HepG2 (cell line): ENCODE measurements at regions not wholly inside any gene's neighbourhood (a gene's known extent, or its start where the extent isn't known, plus 50 kb on each side); places are given as distances from the start of the nearest gene placed in this dataset.

Experiments
- CAMTA2 ChIP-seq: sonication (generic); formaldehyde crosslinking; IDR thresholded peaks from 2 replicates; pipeline ENCODE4 v1.4.0; 2020; ENCODE audit warnings: mild to moderate bottlenecking, missing genetic modification reagents, borderline replicate concordance
- CENPT ChIP-seq: sonication (generic); formaldehyde crosslinking; IDR thresholded peaks from 2 replicates; pipeline ENCODE4 v1.8.0; 2022; ENCODE audit warnings: low read depth, mild to moderate bottlenecking, moderate library complexity, missing genetic modification reagents
- CHCHD3 ChIP-seq: sonication (generic); formaldehyde crosslinking; IDR thresholded peaks from 2 replicates; pipeline ENCODE4 v1.8.0; 2022; ENCODE audit warnings: mild to moderate bottlenecking, missing genetic modification reagents, moderate library complexity
- GPBP1L1 ChIP-seq: sonication (generic); formaldehyde crosslinking; IDR thresholded peaks from 2 replicates; pipeline ENCODE4 v1.5.0; 2020; ENCODE audit warnings: mild to moderate bottlenecking, missing genetic modification reagents
- KMT2A ChIP-seq: sonication (generic); formaldehyde crosslinking; IDR thresholded peaks from 2 replicates; pipeline ENCODE4 v1.4.0; 2020; ENCODE audit warnings: missing genetic modification reagents
- NFATC3 ChIP-seq: sonication (generic); formaldehyde crosslinking; IDR thresholded peaks from 2 replicates; pipeline ENCODE4 v1.5.1; 2020; ENCODE audit warnings: mild to moderate bottlenecking, missing genetic modification reagents
- NR2F1 ChIP-seq, 2 experiments: fragments of 450-650 bp in 1 of 2; formaldehyde crosslinking in 1 of 2; IDR thresholded peaks; 2 replicates each; pipeline versions ENCODE4 v1.5.0 to v1.6.1; 2016 to 2020; ENCODE audit warnings: mild to moderate bottlenecking in 1 of 2, missing compliant biosample characterization in 1 of 2, missing genetic modification reagents in 1 of 2, moderate library complexity in 1 of 2
- NR2F6 ChIP-seq, 2 experiments: IDR thresholded peaks; 2 replicates each; pipeline ENCODE4 v1.6.1; 2016; ENCODE audit warnings: antibody characterized with exemption in 1 of 2, mild to moderate bottlenecking in 1 of 2
- PRPF4 ChIP-seq: fragments of 200-400 bp; formaldehyde crosslinking; IDR thresholded peaks from 2 replicates; pipeline ENCODE4 v1.6.1; 2016; ENCODE audit warnings: low read length, low read depth; ENCODE audit not compliant: poor library complexity, severe bottlenecking
- SAP130 ChIP-seq: IDR thresholded peaks from 2 replicates; pipeline ENCODE4 v1.6.1; 2016; ENCODE audit warnings: low read depth
- SYNCRIP ChIP-seq: fragments of 200-400 bp; formaldehyde crosslinking; IDR thresholded peaks from 2 replicates; pipeline ENCODE4 v1.6.1; 2018; ENCODE audit warnings: mild to moderate bottlenecking, low read depth, low read length; ENCODE audit not compliant: insufficient read depth
- TGIF2 ChIP-seq: IDR thresholded peaks from 2 replicates; pipeline ENCODE4 v1.6.1; 2016; ENCODE audit warnings: control low read depth, missing compliant biosample characterization
- ZBTB25 ChIP-seq: IDR thresholded peaks from 2 replicates; pipeline ENCODE4 v1.6.1; 2018; ENCODE audit warnings: missing genetic modification reagents
- ZBTB7A ChIP-seq: sonication (generic); formaldehyde crosslinking; IDR thresholded peaks from 2 replicates; pipeline ENCODE4 v1.8.0; 2022; ENCODE audit warnings: mild to moderate bottlenecking, missing genetic modification reagents
- ZNF501 ChIP-seq: sonication (generic); formaldehyde crosslinking; IDR thresholded peaks from 2 replicates; pipeline ENCODE4 v1.5.1; 2020; ENCODE audit warnings: mild to moderate bottlenecking, moderate library complexity, missing genetic modification reagents
- ZNF569 ChIP-seq: sonication (generic); formaldehyde crosslinking; IDR thresholded peaks from 2 replicates; pipeline ENCODE4 v1.5.0; 2020; ENCODE audit warnings: mild to moderate bottlenecking, missing genetic modification reagents, moderate library complexity, borderline replicate concordance
- ZNF619 ChIP-seq: sonication (generic); formaldehyde crosslinking; IDR thresholded peaks from 2 replicates; pipeline ENCODE4 v1.4.0; 2020; ENCODE audit warnings: mild to moderate bottlenecking, missing genetic modification reagents
- ZNF850 ChIP-seq: sonication (generic); formaldehyde crosslinking; conservative IDR thresholded peaks from 2 replicates; pipeline ENCODE4 v1.9.0; 2021; ENCODE audit warnings: mild to moderate bottlenecking, missing genetic modification reagents
- ZSCAN31 ChIP-seq: sonication (generic); formaldehyde crosslinking; IDR thresholded peaks from 2 replicates; pipeline ENCODE4 v1.5.0; 2020; ENCODE audit warnings: low read depth, mild to moderate bottlenecking, missing genetic modification reagents
- TF ChIP-seq, protein P1 (sequence below): sonication (generic); formaldehyde crosslinking; IDR thresholded peaks from 2 replicates; pipeline ENCODE4 v1.4.0; 2020; ENCODE audit warnings: mild to moderate bottlenecking, missing genetic modification reagents
- TF ChIP-seq, protein P2 (sequence below): sonication (generic); formaldehyde crosslinking; IDR thresholded peaks from 2 replicates; pipeline ENCODE4 v1.8.1; 2023; ENCODE audit warnings: mild to moderate bottlenecking, moderate library complexity, missing genetic modification reagents
- TF ChIP-seq, protein P3 (sequence below): sonication (generic); formaldehyde crosslinking; IDR thresholded peaks from 2 replicates; pipeline ENCODE4 v1.4.0; 2020; ENCODE audit warnings: mild to moderate bottlenecking, missing genetic modification reagents
- TF ChIP-seq, protein P4 (sequence below): sonication (generic); formaldehyde crosslinking; IDR thresholded peaks from 2 replicates; pipeline ENCODE4 v1.5.0; 2020; ENCODE audit warnings: missing genetic modification reagents

DNA sequence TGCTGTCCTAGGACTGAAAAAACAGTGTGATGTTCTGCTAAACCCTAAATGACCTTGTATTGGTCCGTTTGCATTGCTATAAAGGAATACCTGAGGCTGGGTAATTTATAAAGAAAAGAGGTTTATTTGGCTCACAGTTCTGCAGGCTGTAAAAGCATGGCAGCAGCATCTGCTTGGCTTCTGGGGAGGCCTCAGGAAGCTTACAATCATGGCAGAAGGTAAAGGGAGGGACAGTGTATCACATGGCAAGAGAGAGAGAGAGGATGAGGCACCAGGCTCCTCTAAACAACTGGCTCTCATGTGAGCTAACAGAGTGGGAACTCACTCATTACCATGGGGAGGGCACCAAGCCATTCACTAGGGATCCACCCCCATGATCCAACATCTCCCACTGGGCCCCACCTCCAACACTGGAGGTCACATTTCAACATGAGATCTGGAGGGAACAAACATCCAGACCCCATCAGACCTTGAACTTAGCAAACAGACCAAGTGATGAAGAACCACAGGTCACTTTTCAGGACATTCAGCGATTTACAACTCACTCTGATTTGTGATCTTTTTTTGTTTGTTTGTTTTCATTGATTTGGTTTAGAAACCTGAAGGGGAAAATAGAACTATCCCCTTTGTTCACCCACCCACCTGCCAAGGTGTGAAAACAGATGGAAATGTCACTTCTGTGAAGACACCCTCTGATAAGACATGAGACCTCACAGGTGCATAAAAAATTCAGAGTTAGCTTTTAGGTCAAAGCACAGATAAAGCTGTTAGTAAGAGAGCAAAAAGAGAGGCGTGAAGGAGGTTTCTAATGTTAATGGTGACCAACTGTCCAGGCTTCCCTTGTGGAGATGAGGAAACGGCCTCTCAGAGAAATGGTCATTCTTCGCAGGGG, 104.2 kb upstream of the RALGPS2 start (continued):
- TF ChIP-seq ZBTB25 (CRISPR knock-in tag) (no peak), NR2F1 (CRISPR knock-in tag; IDR thresholded peaks at IDR 0.05) (peak; percentile 82 to 85), TGIF2 (0 out of 2 replicates have a peak, but pooled peaks have one; percentile 28), CHCHD3 (CRISPR knock-in tag) (no peak), SYNCRIP (no peak), ZNF569 (CRISPR knock-in tag) (no peak; the same call in 1 of the 2 replicates), SAP130 (CRISPR knock-in tag) (peak; percentile 47; the same call in 1 of the 2 replicates), ZNF619 (CRISPR knock-in tag) (0 out of 2 replicates have a peak, but pooled peaks have one; percentile 26), NR2F6 (IDR thresholded peaks at IDR 0.05) (peak; percentile 88), NR2F6 (CRISPR knock-in tag; IDR thresholded peaks at IDR 0.05) (peak; percentile 94), ZBTB7A (CRISPR knock-in tag) (peak; percentile 82; the same call in 1 of the 2 replicates), ZNF850 (CRISPR knock-in tag) (no peak), PRPF4 (no peak), ZNF501 (CRISPR knock-in tag) (peak; percentile 34; the same call in 1 of the 2 replicates), NFATC3 (CRISPR knock-in tag) (no peak), KMT2A (CRISPR knock-in tag) (no peak), ZSCAN31 (CRISPR knock-in tag) (no peak), CAMTA2 (CRISPR knock-in tag) (no peak), GPBP1L1 (no peak), CENPT (CRISPR knock-in tag) (no peak)
- TF ChIP-seq, protein P1, sequence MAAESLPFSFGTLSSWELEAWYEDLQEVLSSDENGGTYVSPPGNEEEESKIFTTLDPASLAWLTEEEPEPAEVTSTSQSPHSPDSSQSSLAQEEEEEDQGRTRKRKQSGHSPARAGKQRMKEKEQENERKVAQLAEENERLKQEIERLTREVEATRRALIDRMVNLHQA, result no peak
- TF ChIP-seq, protein P2, sequence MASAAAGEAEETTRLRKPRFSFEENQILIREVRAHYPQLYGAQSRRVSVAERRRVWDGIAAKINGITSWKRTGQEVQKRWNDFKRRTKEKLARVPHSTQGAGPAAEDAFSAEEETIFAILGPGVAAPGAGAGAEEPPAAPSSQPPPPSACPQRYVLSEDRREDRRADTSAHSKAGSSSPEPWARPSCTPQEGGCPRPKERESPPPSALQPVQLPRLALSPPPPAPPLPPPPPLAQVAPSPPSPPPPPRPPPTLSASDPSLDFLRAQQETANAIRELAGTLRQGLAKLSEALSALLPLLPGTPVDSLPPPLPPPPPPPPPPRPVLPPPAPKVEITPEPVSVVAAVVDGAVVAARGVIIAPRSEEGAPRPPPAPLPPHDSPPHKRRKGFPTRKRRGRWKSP (CRISPR knock-in tag), result no peak
- TF ChIP-seq, protein P3, sequence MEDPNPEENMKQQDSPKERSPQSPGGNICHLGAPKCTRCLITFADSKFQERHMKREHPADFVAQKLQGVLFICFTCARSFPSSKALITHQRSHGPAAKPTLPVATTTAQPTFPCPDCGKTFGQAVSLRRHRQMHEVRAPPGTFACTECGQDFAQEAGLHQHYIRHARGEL, result no peak
- TF ChIP-seq, protein P4, sequence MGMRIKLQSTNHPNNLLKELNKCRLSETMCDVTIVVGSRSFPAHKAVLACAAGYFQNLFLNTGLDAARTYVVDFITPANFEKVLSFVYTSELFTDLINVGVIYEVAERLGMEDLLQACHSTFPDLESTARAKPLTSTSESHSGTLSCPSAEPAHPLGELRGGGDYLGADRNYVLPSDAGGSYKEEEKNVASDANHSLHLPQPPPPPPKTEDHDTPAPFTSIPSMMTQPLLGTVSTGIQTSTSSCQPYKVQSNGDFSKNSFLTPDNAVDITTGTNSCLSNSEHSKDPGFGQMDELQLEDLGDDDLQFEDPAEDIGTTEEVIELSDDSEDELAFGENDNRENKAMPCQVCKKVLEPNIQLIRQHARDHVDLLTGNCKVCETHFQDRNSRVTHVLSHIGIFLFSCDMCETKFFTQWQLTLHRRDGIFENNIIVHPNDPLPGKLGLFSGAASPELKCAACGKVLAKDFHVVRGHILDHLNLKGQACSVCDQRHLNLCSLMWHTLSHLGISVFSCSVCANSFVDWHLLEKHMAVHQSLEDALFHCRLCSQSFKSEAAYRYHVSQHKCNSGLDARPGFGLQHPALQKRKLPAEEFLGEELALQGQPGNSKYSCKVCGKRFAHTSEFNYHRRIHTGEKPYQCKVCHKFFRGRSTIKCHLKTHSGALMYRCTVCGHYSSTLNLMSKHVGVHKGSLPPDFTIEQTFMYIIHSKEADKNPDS (CRISPR knock-in tag), result no peak
